Stimulated activated CD8-positive, alpha-beta memory T cell treated with anti-CD3 and anti-CD28 coated beads, Interleukin-12 subunit alpha, Interleukin-12 subunit beta, amount 100 ng/mL, for 4 hours (primary cell): ENCODE measurements at regions not wholly inside any gene's neighbourhood (a gene's known extent, or its start where the extent isn't known, plus 50 kb on each side); places are given as distances from the start of the nearest gene placed in this dataset.
"Not testable (repeated sequence)": the region's sequence is repeated elsewhere in the genome, so short reads cannot be mapped to it uniquely, and the experiment has no call there.

ENCODE experiments used
- DNase-seq: peaks from one replicate; pipeline ENCODE4 v3.0.0-alpha.2; 2020; ENCODE audit warnings: low read depth

- no peak for DNase-seq
These were observed 124.7 kb upstream of the VLDLR start for GRCh38 chr9:2496934-2497333.

DNA sequence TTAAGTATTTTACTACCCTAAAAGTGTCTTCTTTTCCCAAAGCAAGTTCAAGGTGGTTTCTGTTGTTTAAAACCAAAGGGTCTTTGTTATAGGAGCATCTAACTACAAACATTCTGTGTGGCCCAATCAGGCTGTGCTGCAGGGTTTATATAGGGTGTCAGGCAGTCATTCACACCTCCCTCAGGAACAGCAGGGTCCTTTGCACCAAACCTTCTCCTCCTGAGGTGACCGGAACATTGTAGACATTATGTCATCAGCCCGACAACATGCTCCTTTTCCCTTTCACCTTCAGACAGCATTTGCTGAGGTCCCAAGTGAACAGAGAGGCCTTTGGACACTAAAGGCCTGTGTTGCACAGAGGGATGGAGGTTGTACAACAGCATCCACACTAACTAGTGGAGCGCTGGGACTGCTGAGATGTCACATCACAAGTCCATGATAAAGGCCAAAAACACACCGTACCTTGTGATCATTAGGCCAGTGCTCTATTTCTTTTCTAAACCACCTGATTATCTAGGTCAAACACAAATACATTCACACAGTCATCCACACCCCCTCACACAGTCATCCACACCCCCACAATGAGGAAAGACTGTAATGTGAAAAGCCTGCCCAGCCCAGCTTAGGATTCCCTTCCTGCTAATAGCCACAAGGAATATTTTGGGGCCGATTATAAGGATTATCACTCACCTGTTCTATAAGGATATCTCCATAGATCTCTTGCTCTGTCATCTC is 123.8 kb upstream of the VLDLR start:
- no peak for DNase-seq

GRCh38 chr9:2502210-2502609 is 119.4 kb upstream of the VLDLR start:
- DNase-seq, result no peak

- DNase-seq, result no peak
These were observed 118.8 kb upstream of the VLDLR start for GRCh38 chr9:2502760-2503159.

DNA sequence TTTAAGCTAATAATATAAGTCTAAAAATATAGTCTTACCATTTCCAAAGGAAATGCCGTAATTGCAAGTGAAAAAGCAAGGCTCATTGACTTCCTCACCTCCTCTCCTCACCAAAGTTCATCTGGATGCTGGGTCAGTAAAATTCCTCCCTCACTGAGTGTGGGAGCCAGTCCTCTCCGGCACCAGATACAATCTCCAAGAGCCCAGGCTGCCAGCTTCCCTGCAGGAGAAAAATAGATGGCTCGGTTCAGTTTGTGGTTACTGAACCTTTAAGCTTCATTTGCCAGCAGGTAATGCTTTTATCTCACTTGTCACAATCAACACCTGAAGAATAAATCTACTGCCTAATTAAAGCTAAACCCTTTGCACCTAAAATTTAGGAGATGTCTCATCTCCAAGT is 115.3 kb upstream of the VLDLR start:
- DNase-seq, result no peak

DNA sequence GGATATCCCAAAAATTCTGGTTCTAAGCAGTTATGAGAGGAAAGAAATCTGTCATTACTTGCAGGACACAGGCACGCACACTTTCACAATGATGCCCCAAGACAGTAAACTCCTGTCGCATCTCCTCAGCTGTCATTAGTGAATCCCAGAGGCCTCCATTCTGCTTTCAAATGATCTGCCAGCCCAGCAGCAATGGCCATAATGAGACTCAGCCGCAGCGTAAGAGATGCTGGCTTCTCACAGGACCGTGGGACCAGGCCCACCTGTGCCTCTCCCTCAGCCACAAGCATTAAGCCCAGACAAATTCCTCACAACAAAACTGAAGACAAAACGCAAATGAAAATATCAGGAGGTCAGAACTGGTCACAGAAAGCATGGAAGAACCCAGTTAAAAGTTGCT is 98.0 kb upstream of the VLDLR start:
- DNase-seq, result no peak

- no peak for DNase-seq
These were observed 97.0 kb upstream of the VLDLR start for GRCh38 chr9:2524601-2525000.

- DNase-seq, result no peak
These were observed 96.4 kb upstream of the VLDLR start for GRCh38 chr9:2525147-2525546.

GRCh38 chr9:2526071-2526828 is 95.3 kb upstream of the VLDLR start:
- no peak for DNase-seq

DNA sequence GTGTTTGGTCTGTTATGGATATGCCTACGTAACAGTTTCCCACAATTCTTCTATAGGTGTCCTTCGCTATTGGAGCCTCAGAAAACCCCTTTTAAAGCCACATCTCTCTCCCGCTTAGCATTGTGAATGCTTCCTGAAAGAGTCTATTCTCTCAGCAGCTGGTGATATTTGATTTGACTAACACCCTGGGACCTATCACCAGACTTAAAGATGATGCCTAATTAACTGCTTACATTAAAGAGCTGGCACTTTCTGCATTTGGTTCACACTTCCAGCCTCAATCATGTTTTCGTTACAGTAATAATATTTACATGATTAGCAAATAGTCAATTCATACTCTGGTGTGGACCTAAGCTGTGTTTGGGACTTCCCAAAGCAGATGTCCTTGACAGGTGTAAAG is 90.1 kb upstream of the VLDLR start:
- DNase-seq, result no peak

GRCh38 chr9:2536511-2536910 is 85.1 kb upstream of the VLDLR start:
- no peak for DNase-seq

- no peak for DNase-seq
These were observed 75.6 kb upstream of the VLDLR start for GRCh38 chr9:2545881-2546490.

DNA sequence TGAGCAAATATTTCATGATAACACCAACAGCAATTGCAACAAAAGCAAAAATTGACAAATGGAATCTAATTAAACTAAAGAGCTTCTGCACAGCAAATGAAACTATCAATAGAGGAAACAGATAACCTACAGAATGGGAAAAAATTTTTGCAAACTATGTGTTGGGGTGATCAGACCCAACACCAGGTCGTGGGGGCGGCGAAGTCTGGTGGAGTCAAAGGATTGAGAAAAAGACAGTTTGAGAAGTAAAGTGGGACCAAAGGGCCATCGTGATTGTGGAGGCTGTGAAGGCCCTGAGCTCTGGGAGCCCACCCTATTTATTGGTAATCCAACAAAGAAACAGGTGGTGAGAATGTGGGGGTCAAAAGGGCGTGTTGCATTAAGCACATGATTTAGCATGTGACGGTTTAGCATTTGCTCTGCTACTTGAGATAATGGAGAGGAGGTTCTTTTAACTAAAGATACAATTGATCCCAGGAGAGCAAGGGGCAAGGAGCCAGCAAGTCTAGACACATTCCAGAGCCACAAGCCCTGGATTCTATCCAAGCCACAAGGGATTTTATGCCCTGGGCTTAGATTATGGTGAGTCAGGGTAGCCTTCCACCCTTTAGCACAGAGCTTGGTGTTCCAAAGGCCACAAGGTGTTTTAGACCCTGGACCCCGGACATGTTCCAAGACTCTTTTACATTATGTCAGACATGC is 65.5 kb upstream of the VLDLR start:
- not testable (repeated sequence) for DNase-seq

- DNase-seq, result no peak
These were observed 63.9 kb upstream of the VLDLR start for GRCh38 chr9:2557693-2558092.

- DNase-seq, result no peak
These were observed 62.1 kb upstream of the VLDLR start for GRCh38 chr9:2559192-2560152.

DNA sequence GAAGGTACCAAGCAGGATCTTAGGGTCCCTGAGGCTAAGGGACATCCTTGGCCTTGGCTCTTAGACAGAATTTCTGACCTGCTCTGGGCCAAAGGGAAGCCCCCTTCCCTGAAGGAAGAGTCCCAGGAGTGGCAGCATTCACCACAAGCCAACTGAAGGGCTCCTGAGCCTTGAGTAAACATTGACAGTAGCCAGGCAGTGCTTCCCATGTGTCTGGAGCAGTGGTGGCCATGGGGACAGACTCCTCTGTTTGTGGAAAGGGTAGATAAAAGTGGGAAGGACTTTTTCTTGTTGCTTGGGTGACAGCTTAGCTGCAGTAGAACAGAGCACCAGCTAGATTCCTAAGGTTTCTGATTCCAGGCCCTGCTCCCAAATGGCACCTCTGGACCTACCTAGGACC is 61.4 kb upstream of the VLDLR start:
- DNase-seq, result no peak

DNA sequence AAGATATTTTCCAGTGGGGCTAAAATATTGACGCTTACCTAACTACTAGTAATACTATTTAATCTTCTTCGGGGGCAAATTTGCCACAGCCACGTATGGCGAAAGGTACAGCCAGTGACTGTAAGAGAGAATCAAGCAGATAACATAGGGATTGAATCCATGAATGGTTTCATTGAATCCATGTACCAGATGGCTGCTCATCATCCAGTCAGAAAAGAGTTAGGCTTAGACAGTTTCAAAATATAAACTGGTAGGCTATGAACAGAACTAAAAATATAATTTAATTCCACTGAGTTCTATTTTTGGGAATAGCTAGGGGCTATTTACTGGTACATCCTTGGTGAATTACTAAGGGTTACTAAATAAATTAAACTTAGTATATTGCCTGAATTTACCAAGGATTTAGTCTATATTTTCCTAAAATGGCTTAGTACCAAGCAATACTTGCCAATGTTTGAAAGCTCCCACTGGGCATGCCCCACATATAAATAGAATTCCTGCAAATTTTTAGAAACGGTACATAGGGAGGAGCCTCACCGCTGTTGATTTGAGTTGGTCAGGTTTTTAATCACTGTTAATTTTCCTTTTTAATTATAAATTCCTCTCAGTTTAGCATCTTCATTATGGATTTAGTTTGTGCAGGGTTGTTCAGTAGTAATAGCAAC is 55.8 kb upstream of the VLDLR start:
- no peak for DNase-seq

GRCh38 chr9:2567922-2568321 is 53.7 kb upstream of the VLDLR start:
- no peak for DNase-seq

DNA sequence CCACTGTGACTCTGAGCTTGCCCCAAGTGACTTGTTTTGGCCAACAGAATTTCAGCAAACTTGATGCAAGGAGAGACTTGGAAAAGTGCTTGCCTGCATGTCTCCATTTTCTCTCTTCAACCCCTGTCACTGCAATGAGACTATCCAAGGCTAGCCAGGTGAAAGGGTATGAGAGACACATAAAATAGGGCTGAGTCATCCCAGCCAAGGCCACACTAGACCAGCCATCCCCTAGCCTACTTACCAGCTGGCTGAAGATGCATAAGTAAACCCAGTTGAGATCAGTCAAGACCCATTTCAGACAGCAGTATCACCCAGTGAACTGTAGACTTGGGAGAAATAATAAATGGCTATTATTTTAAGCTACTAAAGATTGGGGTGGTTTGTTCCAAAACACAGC is 52.9 kb upstream of the VLDLR start:
- no peak for DNase-seq

- DNase-seq, result peak; percentile 3
These were observed 50.7 kb upstream of the VLDLR start for GRCh38 chr9:2570615-2571479.
